HG03558 (cell line): ENCODE measurements at regions not wholly inside any gene's neighbourhood (a gene's known extent, or its start where the extent isn't known, plus 50 kb on each side); places are given as distances from the start of the nearest gene placed in this dataset.

Experiments used
- ATAC-seq: cut with Tn5 transposase; IDR thresholded peaks from one replicate; pipeline ENCODE4 v1.9.1; 2021; ENCODE audit warnings: moderate number of reproducible peaks; ENCODE audit not compliant: unreplicated experiment; ENCODE audit errors: extremely low read depth

- ATAC-seq: no peak
Observed at GRCh38 chr5:61621202-61621650, 289.2 kb downstream of the ZSWIM6 start.

GRCh38 chr5:61622156-61622555 is 290.1 kb downstream of the ZSWIM6 start:
- ATAC-seq: no peak

GRCh38 chr5:61623401-61624069 is 291.5 kb downstream of the ZSWIM6 start:
- no peak for ATAC-seq

GRCh38 chr5:61624553-61625136 is 292.6 kb downstream of the ZSWIM6 start:
- ATAC-seq: no peak

GRCh38 chr5:61625137-61625561 is 293.1 kb downstream of the ZSWIM6 start:
- no peak for ATAC-seq

GRCh38 chr5:61625681-61626621 is 293.9 kb downstream of the ZSWIM6 start:
- no peak for ATAC-seq

GRCh38 chr5:61626639-61627282 is 294.7 kb downstream of the ZSWIM6 start:
- no peak for ATAC-seq

GRCh38 chr5:61627531-61627930 is 295.5 kb downstream of the ZSWIM6 start:
- ATAC-seq: no peak

GRCh38 chr5:61630908-61631307 is 298.9 kb downstream of the ZSWIM6 start:
- no peak for ATAC-seq

GRCh38 chr5:61631438-61631941 is 299.4 kb downstream of the ZSWIM6 start:
- no peak for ATAC-seq

- ATAC-seq: no peak
Observed at GRCh38 chr5:61632064-61632463, 300.0 kb downstream of the ZSWIM6 start.

- ATAC-seq: no peak
Observed at GRCh38 chr5:61635271-61635670, 303.2 kb downstream of the ZSWIM6 start.

- ATAC-seq: no peak
Observed at GRCh38 chr5:61637566-61637965, 305.5 kb downstream of the ZSWIM6 start.

- ATAC-seq: no peak
Observed at GRCh38 chr5:61638476-61638875, 306.4 kb downstream of the ZSWIM6 start.

- no peak for ATAC-seq
Observed at GRCh38 chr5:61640179-61641021, 308.3 kb downstream of the ZSWIM6 start.

- no peak for ATAC-seq
Observed at GRCh38 chr5:61641748-61642565, 309.9 kb downstream of the ZSWIM6 start.

GRCh38 chr5:61647672-61648071 is 315.6 kb downstream of the ZSWIM6 start:
- ATAC-seq: no peak

- no peak for ATAC-seq
Observed at GRCh38 chr5:61649231-61649630, 317.2 kb downstream of the ZSWIM6 start.

- no peak for ATAC-seq
Observed at GRCh38 chr5:61649971-61650370, 317.9 kb downstream of the ZSWIM6 start.
